Astrocyte of the cerebellum (primary cell): ENCODE measurements at regions not wholly inside any gene's neighbourhood (a gene's known extent, or its start where the extent isn't known, plus 50 kb on each side); places are given as distances from the start of the nearest gene placed in this dataset.
"Not testable (repeated sequence)": the region's sequence is repeated elsewhere in the genome, so short reads cannot be mapped to it uniquely, and the experiment has no call there.

Experiments
- DNase-seq: peaks from one replicate; pipeline ENCODE4 v3.0.0-alpha.2; 2011; ENCODE audit warnings: low read depth
- H3K4me3 ChIP-seq: 2 replicates; pipeline ENCODE4 v1.5.1; 2011; ENCODE audit warnings: mild to moderate bottlenecking, low read depth, low read length, moderate library complexity
- CTCF ChIP-seq: IDR thresholded peaks from 2 replicates; pipeline ENCODE4 v1.5.1; 2012; ENCODE audit warnings: low read length, low read depth, moderate library complexity, mild to moderate bottlenecking; ENCODE audit errors: missing control alignments
- in situ Hi-C: cut with HindIII; loops from 2 replicates; pipeline ENCODE4 v1.10.0; 2017; ENCODE audit warnings: low sequenced_read_pairs

GRCh38 chrX:45472968-45473367, 272.3 kb upstream of the DIPK2B start:
- H3K4me3 ChIP-seq = no peak overlapping the region
- in situ Hi-C loops = no loop called here
- peak; percentile 23 for DNase-seq
- no peak for TF ChIP-seq CTCF

- H3K4me3 ChIP-seq, in situ Hi-C loops, DNase-seq: not testable (repeated sequence)
Measured at GRCh38 chrX:45467537-45467936, 266.9 kb upstream of the DIPK2B start.

- H3K4me3 ChIP-seq, in situ Hi-C loops, DNase-seq: not testable (repeated sequence)
Measured at GRCh38 chrX:45455732-45456131, 255.1 kb upstream of the DIPK2B start.

- in situ Hi-C loops = no loop called here
- no peak for DNase-seq
- TF ChIP-seq CTCF = no peak
Measured at GRCh38 chrX:45454290-45454689, 253.6 kb upstream of the DIPK2B start.

GRCh38 chrX:45449982-45450381, 249.3 kb upstream of the DIPK2B start:
- no peak overlapping the region for H3K4me3 ChIP-seq
- TF ChIP-seq CTCF = no peak
- peak; percentile 19 for DNase-seq
- in situ Hi-C loops = no loop called here

More at GRCh38 chrX:45454290-45454689, 253.6 kb upstream of the DIPK2B start:
- H3K4me3 ChIP-seq = no peak overlapping the region

- DNase-seq = no peak
- in situ Hi-C loops = no loop called here
- H3K4me3 ChIP-seq = no peak overlapping the region
- no peak for TF ChIP-seq CTCF
Measured at GRCh38 chrX:45447995-45448394, 247.3 kb upstream of the DIPK2B start.

GRCh38 chrX:45447331-45447730, 246.7 kb upstream of the DIPK2B start:
- no peak for DNase-seq
- TF ChIP-seq CTCF = no peak
- in situ Hi-C loops = no loop called here
- no peak overlapping the region for H3K4me3 ChIP-seq

- no peak for TF ChIP-seq CTCF
- DNase-seq = no peak
- in situ Hi-C loops = no loop called here
- no peak overlapping the region for H3K4me3 ChIP-seq
Measured at GRCh38 chrX:45445745-45446412, 245.2 kb upstream of the DIPK2B start.
